OCI-LY1 (cell line): ENCODE measurements at regions not wholly inside any gene's neighbourhood (a gene's known extent, or its start where the extent isn't known, plus 50 kb on each side); places are given as distances from the start of the nearest gene placed in this dataset.

Experiments used
- CTCF ChIP-seq: fragments of 200-600 bp; sonication (generic), shearing (Covaris generic); IDR thresholded peaks from 2 replicates; pipeline ENCODE4 v1.5.1; 2017; ENCODE audit warnings: mild to moderate bottlenecking, antibody characterized with exemption, low read length, moderate library complexity, mixed read lengths
- EZH2 ChIP-seq: fragments of 200-600 bp; sonication (generic), shearing (Covaris generic); IDR thresholded peaks from 2 replicates; pipeline ENCODE4 v1.8.0; 2017; ENCODE audit warnings: borderline replicate concordance, mixed run types, mild to moderate bottlenecking, antibody characterized with exemption, low read length, moderate library complexity, mixed read lengths

DNA sequence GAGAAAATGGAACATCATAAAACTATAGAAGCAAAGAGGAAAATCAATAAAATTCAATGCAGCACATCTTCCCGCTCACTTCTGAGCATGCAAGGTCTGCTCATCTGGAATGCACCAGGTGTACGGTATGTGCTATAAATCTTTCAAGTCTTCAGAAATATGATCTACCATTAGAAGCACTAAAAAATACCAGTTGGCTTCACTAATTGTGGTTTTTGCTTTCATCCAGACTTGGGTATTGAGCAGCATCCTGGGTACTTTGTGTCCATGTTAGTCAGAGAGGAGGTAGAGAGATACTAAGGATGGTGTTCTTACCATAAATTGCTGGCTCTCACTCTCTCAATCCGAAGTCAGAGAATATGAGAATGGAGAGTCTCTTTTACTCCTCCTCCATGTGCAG, 477.1 kb downstream of the PPARGC1A start:
- no peak for TF ChIP-seq CTCF
- TF ChIP-seq EZH2, result no peak
